NT2/D1 (cell line): ENCODE measurements at regions not wholly inside any gene's neighbourhood (a gene's known extent, or its start where the extent isn't known, plus 50 kb on each side); places are given as distances from the start of the nearest gene placed in this dataset.
"Not testable (repeated sequence)": the region's sequence is repeated elsewhere in the genome, so short reads cannot be mapped to it uniquely, and the experiment has no call there.

ENCODE experiments used
- DNase-seq: peaks from one replicate; pipeline ENCODE4 v3.0.0-alpha.2; 2011; ENCODE audit warnings: low read depth, low spot score
- H3K27me3 ChIP-seq: 2 replicates; pipeline ENCODE4 v1.6.0; 2011; ENCODE audit warnings: mild to moderate bottlenecking; ENCODE audit not compliant: insufficient read length, insufficient read depth
- H3K36me3 ChIP-seq: 2 replicates; pipeline ENCODE4 v1.6.1; 2011; ENCODE audit warnings: mild to moderate bottlenecking, low read length, mixed read lengths; ENCODE audit not compliant: insufficient read depth, insufficient read length
- H3K4me1 ChIP-seq: 2 replicates; pipeline ENCODE4 v1.5.1; 2011; ENCODE audit not compliant: insufficient read depth, insufficient read length
- H3K4me3 ChIP-seq: 2 replicates; pipeline ENCODE4 v1.5.1; 2011; ENCODE audit warnings: low read depth; ENCODE audit not compliant: insufficient read length
- H3K9ac ChIP-seq: 2 replicates; pipeline ENCODE4 v1.6.0; 2011; ENCODE audit warnings: low read depth; ENCODE audit not compliant: insufficient read length
- H3K9me3 ChIP-seq: 2 replicates; pipeline ENCODE4 v1.5.1; 2011; ENCODE audit warnings: mild to moderate bottlenecking, low read length; ENCODE audit not compliant: insufficient read depth
- SUZ12 ChIP-seq: IDR thresholded peaks from 2 replicates; pipeline ENCODE4 v1.6.1; 2011; ENCODE audit not compliant: insufficient read length, insufficient read depth; ENCODE audit errors: extremely low read depth
- YY1 ChIP-seq: IDR thresholded peaks from 2 replicates; pipeline ENCODE4 v1.6.1; 2011; ENCODE audit not compliant: insufficient read length, insufficient read depth
- ZNF274 ChIP-seq: IDR thresholded peaks from 2 replicates; pipeline ENCODE4 v1.6.1; 2011; ENCODE audit warnings: mild to moderate bottlenecking, low read depth, low read length

- not testable (repeated sequence) for H3K9ac ChIP-seq, DNase-seq, H3K9me3 ChIP-seq, H3K27me3 ChIP-seq, H3K36me3 ChIP-seq, H3K4me1 ChIP-seq, H3K4me3 ChIP-seq
These were observed 184.6 kb upstream of the TP53TG3C start for GRCh38 chr16:33009468-33009867.

DNA sequence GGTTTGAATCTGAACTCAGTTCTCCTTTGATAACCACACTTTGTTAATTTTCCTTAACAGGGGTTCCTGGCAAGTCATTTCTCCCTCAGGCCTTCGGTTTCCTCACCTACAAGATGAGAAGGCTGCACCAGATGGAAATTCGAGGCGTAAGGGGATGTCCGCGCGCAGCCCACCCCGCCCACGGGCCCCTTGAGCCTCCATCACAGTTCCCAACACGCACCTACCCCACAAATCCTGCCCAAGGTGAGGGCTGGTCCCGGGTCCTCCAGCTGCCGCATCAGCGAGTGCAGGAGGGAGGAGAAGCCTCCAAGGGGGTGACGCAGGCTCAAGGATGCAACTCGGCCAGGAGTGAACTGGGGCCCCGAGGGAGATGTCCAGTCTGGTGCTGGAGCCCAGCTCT lies 166.9 kb upstream of the TP53TG3C start:
- H3K36me3 ChIP-seq, H3K9me3 ChIP-seq, DNase-seq, H3K9ac ChIP-seq, H3K4me3 ChIP-seq, H3K4me1 ChIP-seq: not testable (repeated sequence)
- peaks cover 20% of the 10 kb centered on the region for H3K27me3 ChIP-seq

- not testable (repeated sequence) for DNase-seq, H3K9ac ChIP-seq, H3K4me1 ChIP-seq, H3K9me3 ChIP-seq, H3K36me3 ChIP-seq
- peaks cover 20% of the 10 kb centered on the region for H3K27me3 ChIP-seq
- peak overlapping the region; percentile 18 for H3K4me3 ChIP-seq
These were observed 166.1 kb upstream of the TP53TG3C start for GRCh38 chr16:33027941-33028340.

DNA sequence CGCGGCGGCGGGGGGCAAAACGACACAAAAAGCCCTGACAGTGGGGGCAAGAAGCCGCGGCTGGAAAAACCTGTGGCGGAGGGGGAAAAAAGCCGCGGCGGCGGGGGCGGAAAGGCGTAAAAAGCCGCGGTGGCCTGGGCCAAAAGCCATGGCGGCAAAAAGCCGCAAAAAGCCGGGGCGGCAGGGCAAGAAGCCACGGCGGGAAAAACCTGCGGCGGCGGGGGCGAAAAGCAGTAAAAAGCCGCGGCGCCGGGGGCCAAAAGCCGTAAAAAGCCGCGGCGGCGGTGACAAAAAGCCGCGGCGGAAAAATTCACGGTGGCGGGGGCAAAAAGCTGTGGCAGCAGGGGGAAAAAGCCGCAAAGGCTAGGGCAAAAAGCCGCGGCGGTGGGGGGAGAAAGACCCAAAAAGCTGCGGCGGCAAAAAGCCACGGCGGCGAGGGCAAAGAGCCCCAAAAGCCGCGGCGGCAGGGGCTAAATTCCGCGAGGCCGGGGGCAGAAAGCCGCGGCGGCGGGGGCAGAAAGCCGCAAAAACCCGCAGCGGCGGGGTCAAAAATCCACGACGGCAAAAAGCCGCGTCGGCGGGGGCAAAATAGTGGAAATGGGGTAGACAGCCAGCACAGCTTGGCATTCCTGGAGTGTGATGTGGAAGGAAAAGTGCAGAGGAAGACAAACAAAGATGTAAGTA lies 165.2 kb upstream of the TP53TG3C start:
- not testable (repeated sequence) for H3K9ac ChIP-seq, H3K4me3 ChIP-seq, DNase-seq, H3K4me1 ChIP-seq, H3K36me3 ChIP-seq, H3K9me3 ChIP-seq
- TF ChIP-seq SUZ12, result peak; percentile 86
- peaks cover 19% of the 10 kb centered on the region for H3K27me3 ChIP-seq

- not testable (repeated sequence) for H3K36me3 ChIP-seq, H3K27me3 ChIP-seq, DNase-seq, H3K9me3 ChIP-seq, H3K4me3 ChIP-seq, H3K4me1 ChIP-seq, H3K9ac ChIP-seq
These were observed 145.2 kb upstream of the TP53TG3C start for GRCh38 chr16:33048849-33049248.

DNA sequence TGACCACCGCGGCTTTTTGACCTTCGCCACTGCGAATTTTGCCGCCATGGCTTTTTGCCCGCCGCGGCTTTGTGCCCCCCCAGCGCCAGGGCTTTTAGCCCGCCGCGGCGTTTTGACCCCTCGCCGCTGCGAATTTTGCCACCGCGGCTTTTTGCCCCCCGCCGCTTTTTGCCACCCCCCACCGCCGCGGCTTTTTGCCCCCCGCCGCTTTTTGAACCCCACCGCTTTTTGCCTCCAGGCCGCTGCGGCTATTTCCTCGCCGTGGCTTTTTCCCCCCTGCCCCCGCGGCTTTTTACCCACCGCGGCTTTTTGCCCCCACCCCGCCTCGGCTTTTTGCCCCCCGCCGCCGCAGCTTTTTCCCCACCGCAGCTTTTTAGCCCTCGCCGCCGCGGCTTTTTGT lies 134.8 kb upstream of the TP53TG3C start:
- no peak for TF ChIP-seq ZNF274
- no peak for TF ChIP-seq YY1
- no peak for TF ChIP-seq SUZ12
- Histone ChIP-seq H3K4me1 (no peaks in the 10 kb centered on the region), H3K9me3 (no peaks in the 10 kb centered on the region), H3K9ac (no peak overlapping the region), H3K27me3 (peaks cover 10% of the 10 kb centered on the region), H3K4me3 (no peak overlapping the region), H3K36me3 (no peaks in the 10 kb centered on the region)
- no peak for DNase-seq

- H3K4me3 ChIP-seq, H3K36me3 ChIP-seq, H3K9ac ChIP-seq, H3K4me1 ChIP-seq, DNase-seq, H3K9me3 ChIP-seq: not testable (repeated sequence)
- H3K27me3 ChIP-seq, result peaks cover 10% of the 10 kb centered on the region
These were observed 134.2 kb upstream of the TP53TG3C start for GRCh38 chr16:33059654-33060421.

GRCh38 chr16:33062763-33063162 lies 131.3 kb upstream of the TP53TG3C start:
- DNase-seq, H3K27me3 ChIP-seq, H3K36me3 ChIP-seq, H3K4me3 ChIP-seq, H3K4me1 ChIP-seq, H3K9ac ChIP-seq, H3K9me3 ChIP-seq: not testable (repeated sequence)

- not testable (repeated sequence) for H3K4me3 ChIP-seq, H3K9ac ChIP-seq, H3K4me1 ChIP-seq, DNase-seq, H3K36me3 ChIP-seq, H3K27me3 ChIP-seq, H3K9me3 ChIP-seq
These were observed 130.5 kb upstream of the TP53TG3C start for GRCh38 chr16:33063365-33064170.

DNA sequence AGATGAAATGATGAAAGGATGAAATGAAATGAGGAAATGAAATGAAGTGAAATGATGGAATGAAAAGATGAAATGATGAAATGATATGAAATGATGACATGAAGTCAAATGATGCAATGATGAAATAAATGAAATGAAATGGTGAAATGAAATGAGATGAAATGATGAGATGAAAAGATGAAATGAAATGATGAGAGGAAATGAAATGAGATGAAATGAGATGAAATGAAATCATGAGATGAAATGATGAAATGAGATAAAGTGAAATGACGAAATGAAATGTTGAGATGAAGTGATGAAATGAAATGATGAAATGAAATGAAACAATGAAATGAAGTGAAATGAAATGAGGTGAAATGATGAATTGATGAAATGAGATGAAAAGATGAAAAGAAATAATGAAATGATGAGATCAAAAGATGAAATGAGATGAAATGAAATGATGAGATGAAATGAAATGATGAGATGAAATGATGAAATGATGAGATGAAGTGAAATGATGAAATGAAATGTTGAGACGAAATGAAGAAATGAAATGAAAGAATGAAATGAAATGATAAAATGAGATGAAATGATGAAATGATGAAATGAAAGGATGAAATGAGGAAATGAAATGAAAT lies 129.5 kb upstream of the TP53TG3C start:
- H3K9me3 ChIP-seq, DNase-seq, H3K27me3 ChIP-seq, H3K4me1 ChIP-seq, H3K9ac ChIP-seq, H3K36me3 ChIP-seq, H3K4me3 ChIP-seq: not testable (repeated sequence)
